DOHH2 (cell line): ENCODE measurements at regions not wholly inside any gene's neighbourhood (a gene's known extent, or its start where the extent isn't known, plus 50 kb on each side); places are given as distances from the start of the nearest gene placed in this dataset.

Source experiments
- H3F3A ChIP-seq: fragments of 200-600 bp; sonication (generic), shearing (Covaris generic); 2 replicates; pipeline ENCODE4 v1.6.0; 2016; ENCODE audit warnings: antibody characterized with exemption, mild to moderate bottlenecking; ENCODE audit not compliant: control insufficient read depth, insufficient read depth
- H3K27ac ChIP-seq: fragments of 200-600 bp; sonication (generic); 2 replicates; pipeline ENCODE4 v1.5.1; 2014; ENCODE audit warnings: low read depth, mild to moderate bottlenecking, low read length, moderate library complexity
- H3K27me3 ChIP-seq: fragments of 200-600 bp; sonication (generic); 2 replicates; pipeline ENCODE4 v1.6.1; 2014; ENCODE audit warnings: mild to moderate bottlenecking, low read length, mixed read lengths; ENCODE audit not compliant: control insufficient read depth
- H3K36me3 ChIP-seq: fragments of 200-600 bp; sonication (generic); 2 replicates; pipeline ENCODE4 v1.6.1; 2014; ENCODE audit warnings: mild to moderate bottlenecking, low read length, moderate library complexity, mixed read lengths; ENCODE audit not compliant: control insufficient read depth
- H3K4me1 ChIP-seq: fragments of 200-600 bp; sonication (generic); 2 replicates; pipeline ENCODE4 v1.6.1; 2014; ENCODE audit warnings: mild to moderate bottlenecking, low read length, mixed read lengths; ENCODE audit not compliant: control insufficient read depth
- H3K4me2 ChIP-seq: fragments of 200-600 bp; sonication (generic); 2 replicates; pipeline ENCODE4 v1.6.0; 2014; ENCODE audit warnings: mild to moderate bottlenecking, low read length, moderate library complexity
- H3K4me3 ChIP-seq: fragments of 200-600 bp; sonication (generic); 2 replicates; pipeline ENCODE4 v1.5.1; 2014; ENCODE audit warnings: mild to moderate bottlenecking, low read length, mixed read lengths
- H3K79me2 ChIP-seq: fragments of 200-600 bp; sonication (generic); 2 replicates; pipeline ENCODE4 v1.6.1; 2014; ENCODE audit warnings: mild to moderate bottlenecking, low read length, mixed read lengths; ENCODE audit not compliant: control insufficient read depth
- H3K9me2 ChIP-seq: fragments of 200-600 bp; sonication (generic); replicated peaks from 2 replicates; pipeline ENCODE4 v1.6.1; 2014; ENCODE audit warnings: mild to moderate bottlenecking, low read length, mixed read lengths; ENCODE audit not compliant: control insufficient read depth
- H3K9me3 ChIP-seq: fragments of 200-600 bp; sonication (generic); 2 replicates; pipeline ENCODE4 v1.6.1; 2014; ENCODE audit warnings: antibody characterized with exemption, low read length, mixed read lengths; ENCODE audit not compliant: control insufficient read depth, insufficient read depth
- H4K20me1 ChIP-seq: fragments of 200-600 bp; sonication (generic); 2 replicates; pipeline ENCODE4 v1.6.0; 2014; ENCODE audit warnings: low read depth, mild to moderate bottlenecking, antibody characterized with exemption, low read length, moderate library complexity; ENCODE audit not compliant: control insufficient read depth, insufficient read depth
- EZH2phosphoT487 ChIP-seq: fragments of 200-600 bp; sonication (generic); IDR thresholded peaks from 2 replicates; pipeline ENCODE4 v1.6.1; 2017; ENCODE audit warnings: borderline replicate concordance, mild to moderate bottlenecking, antibody characterized with exemption, low read length, moderate library complexity, mixed read lengths
- TF ChIP-seq, protein P1 (sequence below): fragments of 200-600 bp; sonication (generic); IDR thresholded peaks from one replicate; pipeline ENCODE4 v1.5.1; 2014; ENCODE audit warnings: antibody characterized with exemption, mild to moderate bottlenecking, low read depth, low read length; ENCODE audit not compliant: poor library complexity, severe bottlenecking

DNA sequence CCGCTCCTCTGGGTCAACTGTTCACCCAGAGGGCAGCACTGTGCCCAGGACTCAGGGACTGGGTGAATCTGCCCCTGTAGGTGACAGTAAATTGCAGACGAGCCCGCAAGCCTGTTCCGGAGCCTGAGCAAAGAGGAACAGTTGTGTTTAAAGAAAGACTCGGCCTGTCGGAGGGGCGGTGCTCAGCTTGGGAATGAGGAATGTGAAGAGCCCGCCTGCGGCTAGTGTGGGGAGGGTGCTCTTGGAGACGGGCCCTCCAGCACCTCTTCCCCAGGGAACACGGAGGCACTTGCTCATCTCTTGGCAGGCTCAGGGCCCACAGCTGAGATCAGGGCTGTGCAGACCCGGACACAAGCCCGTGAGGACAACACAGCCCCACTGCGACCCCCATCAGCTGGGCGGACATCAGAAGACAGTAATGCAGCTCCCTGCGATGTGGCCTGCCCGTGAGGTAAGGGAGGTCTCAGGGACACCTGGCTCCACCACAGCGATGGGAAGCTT, 299.0 kb downstream of the NDUFA10 start:
- H3K27ac ChIP-seq: no peak overlapping the region
- no peaks in the 10 kb centered on the region for H3K4me1 ChIP-seq
- no peak overlapping the region for H3K4me3 ChIP-seq
- H3K27me3 ChIP-seq: no peaks in the 10 kb centered on the region
- H3F3A ChIP-seq: no peaks in the 10 kb centered on the region
- TF ChIP-seq EZH2phosphoT487: no peak
- TF ChIP-seq, protein P1, sequence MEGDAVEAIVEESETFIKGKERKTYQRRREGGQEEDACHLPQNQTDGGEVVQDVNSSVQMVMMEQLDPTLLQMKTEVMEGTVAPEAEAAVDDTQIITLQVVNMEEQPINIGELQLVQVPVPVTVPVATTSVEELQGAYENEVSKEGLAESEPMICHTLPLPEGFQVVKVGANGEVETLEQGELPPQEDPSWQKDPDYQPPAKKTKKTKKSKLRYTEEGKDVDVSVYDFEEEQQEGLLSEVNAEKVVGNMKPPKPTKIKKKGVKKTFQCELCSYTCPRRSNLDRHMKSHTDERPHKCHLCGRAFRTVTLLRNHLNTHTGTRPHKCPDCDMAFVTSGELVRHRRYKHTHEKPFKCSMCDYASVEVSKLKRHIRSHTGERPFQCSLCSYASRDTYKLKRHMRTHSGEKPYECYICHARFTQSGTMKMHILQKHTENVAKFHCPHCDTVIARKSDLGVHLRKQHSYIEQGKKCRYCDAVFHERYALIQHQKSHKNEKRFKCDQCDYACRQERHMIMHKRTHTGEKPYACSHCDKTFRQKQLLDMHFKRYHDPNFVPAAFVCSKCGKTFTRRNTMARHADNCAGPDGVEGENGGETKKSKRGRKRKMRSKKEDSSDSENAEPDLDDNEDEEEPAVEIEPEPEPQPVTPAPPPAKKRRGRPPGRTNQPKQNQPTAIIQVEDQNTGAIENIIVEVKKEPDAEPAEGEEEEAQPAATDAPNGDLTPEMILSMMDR: no peak
- no peaks in the 10 kb centered on the region for H3K36me3 ChIP-seq
- H4K20me1 ChIP-seq: no peaks in the 10 kb centered on the region
- no peak overlapping the region for H3K4me2 ChIP-seq
- no peaks in the 10 kb centered on the region for H3K9me2 ChIP-seq
- H3K79me2 ChIP-seq: no peaks in the 10 kb centered on the region
- no peaks in the 10 kb centered on the region for H3K9me3 ChIP-seq

- H4K20me1 ChIP-seq: no peaks in the 10 kb centered on the region
- TF ChIP-seq, protein P1: no peak
- TF ChIP-seq EZH2phosphoT487: no peak
These were observed 299.6 kb downstream of the NDUFA10 start for GRCh38 chr2:239725551-239725890.

GRCh38 chr2:239724851-239725550, 300.1 kb downstream of the NDUFA10 start:
- Histone ChIP-seq H3K4me1 (no peaks in the 10 kb centered on the region), H3K27ac (no peak overlapping the region), H3K4me3 (no peak overlapping the region), H3K9me2 (no peaks in the 10 kb centered on the region), H4K20me1 (no peaks in the 10 kb centered on the region), H3K9me3 (peaks cover under 1% of the 10 kb centered on the region; the same call in 1 of the 2 replicates), H3K36me3 (no peaks in the 10 kb centered on the region), H3F3A (no peaks in the 10 kb centered on the region), H3K27me3 (no peaks in the 10 kb centered on the region), H3K79me2 (no peaks in the 10 kb centered on the region), H3K4me2 (no peak overlapping the region)
- TF ChIP-seq, protein P1: no peak
- TF ChIP-seq EZH2phosphoT487: no peak

More at GRCh38 chr2:239725551-239725890, 299.6 kb downstream of the NDUFA10 start:
- Histone ChIP-seq H3K4me1 (no peaks in the 10 kb centered on the region), H3K9me2 (no peaks in the 10 kb centered on the region), H3K36me3 (no peaks in the 10 kb centered on the region), H3F3A (no peaks in the 10 kb centered on the region), H3K4me2 (no peak overlapping the region), H3K4me3 (no peak overlapping the region), H3K27ac (no peak overlapping the region), H3K79me2 (no peaks in the 10 kb centered on the region), H3K27me3 (no peaks in the 10 kb centered on the region), H3K9me3 (no peaks in the 10 kb centered on the region)
